NT2/D1 (cell line): ENCODE measurements at regions not wholly inside any gene's neighbourhood (a gene's known extent, or its start where the extent isn't known, plus 50 kb on each side); places are given as distances from the start of the nearest gene placed in this dataset.

Experiments used
- DNase-seq: peaks from one replicate; pipeline ENCODE4 v3.0.0-alpha.2; 2011; ENCODE audit warnings: low read depth, low spot score
- H3K27me3 ChIP-seq: 2 replicates; pipeline ENCODE4 v1.6.0; 2011; ENCODE audit warnings: mild to moderate bottlenecking; ENCODE audit not compliant: insufficient read length, insufficient read depth
- H3K36me3 ChIP-seq: 2 replicates; pipeline ENCODE4 v1.6.1; 2011; ENCODE audit warnings: mild to moderate bottlenecking, low read length, mixed read lengths; ENCODE audit not compliant: insufficient read depth, insufficient read length
- H3K4me1 ChIP-seq: 2 replicates; pipeline ENCODE4 v1.5.1; 2011; ENCODE audit not compliant: insufficient read depth, insufficient read length
- H3K4me3 ChIP-seq: 2 replicates; pipeline ENCODE4 v1.5.1; 2011; ENCODE audit warnings: low read depth; ENCODE audit not compliant: insufficient read length
- H3K9ac ChIP-seq: 2 replicates; pipeline ENCODE4 v1.6.0; 2011; ENCODE audit warnings: low read depth; ENCODE audit not compliant: insufficient read length
- H3K9me3 ChIP-seq: 2 replicates; pipeline ENCODE4 v1.5.1; 2011; ENCODE audit warnings: mild to moderate bottlenecking, low read length; ENCODE audit not compliant: insufficient read depth
- SUZ12 ChIP-seq: IDR thresholded peaks from 2 replicates; pipeline ENCODE4 v1.6.1; 2011; ENCODE audit not compliant: insufficient read length, insufficient read depth; ENCODE audit errors: extremely low read depth
- YY1 ChIP-seq: IDR thresholded peaks from 2 replicates; pipeline ENCODE4 v1.6.1; 2011; ENCODE audit not compliant: insufficient read length, insufficient read depth
- ZNF274 ChIP-seq: IDR thresholded peaks from 2 replicates; pipeline ENCODE4 v1.6.1; 2011; ENCODE audit warnings: mild to moderate bottlenecking, low read depth, low read length

DNA sequence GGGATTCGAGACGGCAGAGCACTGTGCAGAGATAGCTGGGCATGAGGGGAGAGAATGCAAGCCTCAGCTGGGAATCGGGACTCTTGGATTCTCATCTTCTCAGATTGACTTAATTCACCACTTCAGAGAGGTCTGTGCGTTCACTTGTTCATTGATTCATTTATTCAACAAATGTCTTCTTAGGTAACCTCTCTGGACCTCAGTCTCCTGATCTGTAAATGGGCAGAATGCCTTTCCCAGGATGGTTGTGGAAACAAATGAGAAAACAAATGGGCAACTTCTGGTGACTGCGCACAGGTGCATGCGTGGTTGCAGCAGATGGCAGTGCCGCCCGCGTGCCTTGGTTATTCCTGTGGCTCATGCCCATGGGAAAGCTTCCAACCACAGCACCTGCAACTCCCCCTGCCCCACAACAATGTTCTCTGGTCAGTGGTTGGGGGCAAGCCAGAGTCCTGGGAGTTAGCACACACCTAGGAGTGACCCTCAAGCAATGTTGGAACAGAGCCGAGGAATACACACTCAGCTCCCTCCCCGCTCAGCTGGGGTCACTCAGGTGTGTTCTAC is 110.1 kb upstream of the RUNX3 start:
- Histone ChIP-seq H3K27me3 (no peaks in the 10 kb centered on the region), H3K9ac (no peak overlapping the region), H3K36me3 (no peaks in the 10 kb centered on the region), H3K4me3 (no peak overlapping the region), H3K4me1 (peaks cover 10% of the 10 kb centered on the region), H3K9me3 (peaks cover 6% of the 10 kb centered on the region; the same call in 1 of the 2 replicates)
- no peak for DNase-seq
- TF ChIP-seq YY1 = no peak
- TF ChIP-seq ZNF274 = no peak
- TF ChIP-seq SUZ12 = no peak

DNA sequence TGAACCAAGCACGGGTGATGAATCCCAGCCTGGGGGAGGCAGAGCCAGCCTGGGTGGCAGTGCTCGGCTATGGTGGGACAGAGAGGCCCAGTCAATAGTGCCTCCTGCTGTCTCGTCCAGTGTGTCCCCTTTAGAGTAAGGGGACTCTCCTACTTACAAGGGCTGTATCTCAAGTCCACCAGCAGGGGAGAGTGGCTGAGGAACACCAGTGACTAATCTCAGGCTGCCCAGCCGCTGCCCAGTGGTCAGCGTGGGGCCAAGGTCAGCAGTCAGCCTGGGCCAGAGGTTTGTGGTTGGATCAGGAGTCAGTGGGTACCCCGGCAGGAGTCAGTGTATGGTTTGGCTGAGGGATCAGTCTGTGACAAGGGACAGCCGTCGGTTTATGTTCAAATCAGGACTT is 109.2 kb upstream of the RUNX3 start:
- Histone ChIP-seq H3K36me3 (no peaks in the 10 kb centered on the region), H3K9me3 (peaks cover 6% of the 10 kb centered on the region; the same call in 1 of the 2 replicates), H3K9ac (no peak overlapping the region), H3K4me1 (peaks cover 15% of the 10 kb centered on the region), H3K27me3 (no peaks in the 10 kb centered on the region), H3K4me3 (no peak overlapping the region)
- TF ChIP-seq SUZ12 = no peak
- TF ChIP-seq YY1 = no peak
- TF ChIP-seq ZNF274 = no peak
- DNase-seq = no peak

DNA sequence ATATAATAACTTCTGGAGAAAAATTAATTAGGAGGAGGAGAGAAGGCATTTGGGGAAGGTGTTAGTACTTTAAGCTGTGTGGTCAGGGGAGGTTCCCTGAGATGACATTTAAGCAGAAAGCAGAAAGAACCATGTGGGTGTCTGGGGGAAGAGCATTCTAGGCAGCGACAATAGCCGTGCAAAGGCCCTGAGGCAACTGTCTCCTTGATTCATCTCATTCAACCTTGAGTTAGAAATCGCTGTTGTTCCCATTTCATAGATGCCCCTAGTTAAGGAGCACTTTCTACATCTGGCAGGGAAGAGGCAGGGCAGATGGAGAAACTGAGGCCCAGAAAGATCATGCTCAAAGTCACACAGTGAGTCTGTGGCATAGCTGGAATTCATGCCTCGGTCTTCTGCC is 108.6 kb upstream of the RUNX3 start:
- Histone ChIP-seq H3K9me3 (peaks cover 4% of the 10 kb centered on the region; the same call in 1 of the 2 replicates), H3K9ac (no peak overlapping the region), H3K27me3 (no peaks in the 10 kb centered on the region), H3K36me3 (no peaks in the 10 kb centered on the region), H3K4me1 (peaks cover 19% of the 10 kb centered on the region), H3K4me3 (no peak overlapping the region)
- TF ChIP-seq YY1 (no peak), ZNF274 (no peak), SUZ12 (no peak)
- DNase-seq = no peak

DNA sequence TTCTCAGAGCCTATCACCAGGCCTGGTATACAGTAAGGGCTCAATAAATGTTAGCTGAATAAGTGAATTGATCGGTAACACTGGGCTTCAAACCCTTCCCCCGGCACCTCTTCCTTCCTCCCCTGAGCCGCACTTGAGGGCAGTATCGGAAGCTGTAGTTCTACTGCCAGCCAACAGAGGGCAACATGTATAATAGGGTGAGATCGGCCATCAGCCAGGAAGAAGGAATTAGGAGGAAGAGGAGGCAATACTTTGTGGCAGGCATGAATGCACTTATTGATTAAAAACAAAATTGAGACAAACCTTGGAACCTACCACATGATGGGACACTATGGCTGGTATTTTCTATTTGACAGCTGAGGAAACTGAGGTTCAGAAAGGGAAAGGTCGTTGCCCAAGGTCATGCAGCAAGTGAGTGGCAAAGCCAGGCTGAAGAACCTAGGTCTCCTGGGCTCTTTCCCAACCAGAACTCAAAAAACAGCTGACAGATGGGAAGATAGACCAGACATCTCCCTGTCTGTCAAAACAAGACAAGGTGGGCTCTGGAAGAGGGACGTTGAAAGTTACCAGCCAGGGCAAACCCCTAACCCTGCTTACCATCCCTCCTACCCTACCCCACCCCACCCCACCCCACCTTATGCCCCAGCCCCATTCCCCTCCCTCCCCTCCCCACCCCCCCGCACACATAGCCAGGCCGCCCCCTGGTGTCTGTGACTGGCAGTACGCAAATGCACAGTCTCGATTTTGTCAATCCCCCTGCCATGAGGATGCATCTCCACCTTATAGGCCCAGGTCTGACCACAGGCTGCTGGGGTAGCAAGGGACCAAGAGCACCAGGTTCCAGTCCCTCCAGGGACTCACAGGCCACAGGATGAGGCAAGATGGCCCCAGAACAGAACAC is 107.3 kb upstream of the RUNX3 start:
- no peak for DNase-seq
- TF ChIP-seq YY1 = no peak
- no peak for TF ChIP-seq SUZ12

DNA sequence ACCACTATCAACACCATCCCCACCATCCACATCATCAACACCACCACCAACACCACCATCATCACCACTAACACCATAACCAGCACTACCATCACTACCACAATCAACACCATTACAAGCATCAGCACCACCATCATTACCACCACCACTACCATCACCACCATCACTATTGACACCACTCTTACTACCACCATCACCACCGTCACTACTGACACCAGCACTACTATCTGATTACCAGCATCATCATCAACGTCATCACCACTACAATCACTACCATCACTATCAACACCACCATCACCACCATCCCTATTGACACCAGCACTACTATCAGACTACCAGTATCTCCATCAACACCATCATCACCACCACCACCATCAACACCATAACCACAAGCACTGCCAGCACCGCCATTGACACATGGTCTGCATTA is 106.1 kb upstream of the RUNX3 start:
- H3K9ac ChIP-seq = no peak overlapping the region
- no peak overlapping the region for H3K4me3 ChIP-seq
- DNase-seq = no peak
- peaks cover 14% of the 10 kb centered on the region for H3K4me1 ChIP-seq
- TF ChIP-seq YY1 = no peak
- no peak for TF ChIP-seq SUZ12
- no peak for TF ChIP-seq ZNF274
- H3K36me3 ChIP-seq = no peaks in the 10 kb centered on the region
- H3K27me3 ChIP-seq = no peaks in the 10 kb centered on the region
- no peaks in the 10 kb centered on the region; the same call in 1 of the 2 replicates for H3K9me3 ChIP-seq

More for the DNA sequence above, 107.3 kb upstream of the RUNX3 start:
- H3K9me3 ChIP-seq = no peaks in the 10 kb centered on the region; the same call in 1 of the 2 replicates
- no peaks in the 10 kb centered on the region for H3K36me3 ChIP-seq
- peaks cover 18% of the 10 kb centered on the region for H3K4me1 ChIP-seq
- no peaks in the 10 kb centered on the region for H3K27me3 ChIP-seq
- no peak overlapping the region for H3K9ac ChIP-seq
- H3K4me3 ChIP-seq = no peak overlapping the region

DNA sequence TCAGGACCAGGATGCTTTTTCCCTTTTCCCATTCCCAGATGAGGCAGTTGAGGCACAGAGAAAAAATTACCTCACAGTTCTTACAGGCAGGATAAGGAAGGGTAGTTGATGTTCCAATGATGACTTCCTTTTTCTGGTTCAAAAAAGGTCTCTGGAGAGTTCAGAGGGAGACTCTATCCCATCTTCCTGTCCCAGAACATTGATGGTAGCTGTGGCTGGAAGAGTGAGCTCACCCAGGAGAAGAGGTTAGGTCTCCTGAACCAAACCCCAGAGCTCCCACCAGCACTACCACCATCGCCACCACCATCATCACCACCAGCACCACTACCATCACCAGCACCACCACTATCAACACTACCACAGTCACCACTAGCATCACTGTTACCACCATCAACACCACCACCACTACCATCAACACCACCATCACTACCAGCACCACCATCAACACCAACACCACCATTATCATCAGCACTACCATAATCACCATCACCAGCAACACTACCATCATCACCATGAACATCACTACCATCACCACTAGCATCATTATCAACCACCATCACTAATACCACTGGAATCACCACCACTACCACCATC is 105.5 kb upstream of the RUNX3 start:
- no peak for DNase-seq
- no peak overlapping the region for H3K4me3 ChIP-seq
- no peaks in the 10 kb centered on the region; the same call in 1 of the 2 replicates for H3K9me3 ChIP-seq
- TF ChIP-seq SUZ12 (no peak), ZNF274 (no peak), YY1 (no peak)
- H3K4me1 ChIP-seq = peaks cover 14% of the 10 kb centered on the region
- H3K9ac ChIP-seq = no peak overlapping the region
- no peaks in the 10 kb centered on the region for H3K36me3 ChIP-seq
- H3K27me3 ChIP-seq = no peaks in the 10 kb centered on the region

DNA sequence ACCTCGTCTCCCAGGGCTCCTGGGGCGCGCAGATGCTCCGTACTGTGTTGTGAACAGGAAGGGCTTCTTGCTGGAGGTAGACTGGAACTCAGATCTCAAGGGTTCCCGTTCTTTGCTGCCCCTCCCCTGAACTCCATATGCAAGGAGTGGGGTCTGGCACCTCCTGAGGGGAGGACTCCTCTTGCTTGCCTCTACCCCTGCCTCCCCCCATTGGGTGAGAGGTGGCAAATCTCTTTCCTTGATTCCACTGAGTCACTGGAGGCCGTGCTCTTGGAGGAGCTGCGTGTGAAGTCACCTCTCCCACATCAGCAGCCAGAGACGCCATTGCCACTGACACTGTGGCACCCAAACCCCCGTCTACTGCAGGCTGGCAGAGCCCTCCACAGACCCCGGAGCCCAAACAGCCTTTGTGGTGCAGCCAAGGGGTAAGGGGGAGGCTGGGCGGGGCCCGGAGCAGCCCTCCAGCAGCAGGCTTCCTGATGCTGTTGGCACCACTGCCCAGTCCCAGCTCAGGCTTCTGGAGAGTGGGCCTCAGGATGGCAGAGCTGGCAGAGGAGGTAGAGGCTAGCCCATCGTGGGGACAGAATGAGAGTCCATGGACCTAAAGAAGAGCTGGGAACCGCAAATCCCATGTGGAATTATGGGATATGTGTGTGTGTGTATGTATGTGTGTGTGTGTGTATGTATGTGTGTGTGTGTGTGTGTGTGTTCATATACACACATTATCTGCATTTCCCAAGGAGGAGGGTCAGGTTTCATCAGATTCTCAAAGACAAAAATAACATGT is 104.9 kb upstream of the RUNX3 start:
- Histone ChIP-seq H3K4me3 (no peak overlapping the region), H3K27me3 (no peaks in the 10 kb centered on the region), H3K36me3 (no peaks in the 10 kb centered on the region), H3K9me3 (peaks cover under 1% of the 10 kb centered on the region; the same call in 1 of the 2 replicates), H3K9ac (no peak overlapping the region), H3K4me1 (peaks cover 14% of the 10 kb centered on the region)
- TF ChIP-seq YY1 = no peak
- TF ChIP-seq ZNF274 = no peak
- no peak for TF ChIP-seq SUZ12
- no peak for DNase-seq
